HG03139 (cell line): ENCODE measurements at regions not wholly inside any gene's neighbourhood (a gene's known extent, or its start where the extent isn't known, plus 50 kb on each side); places are given as distances from the start of the nearest gene placed in this dataset.
A peak's percentile ranks its signal among the peaks of the same experiment; 100 is the strongest.

ENCODE experiments used
- ATAC-seq: cut with Tn5 transposase; IDR thresholded peaks from one replicate; pipeline ENCODE4 v1.9.1; 2021; ENCODE audit not compliant: unreplicated experiment

- ATAC-seq, result no peak
Measured at GRCh38 chr1:87949711-87950110, 621.0 kb downstream of the LMO4 start.

DNA sequence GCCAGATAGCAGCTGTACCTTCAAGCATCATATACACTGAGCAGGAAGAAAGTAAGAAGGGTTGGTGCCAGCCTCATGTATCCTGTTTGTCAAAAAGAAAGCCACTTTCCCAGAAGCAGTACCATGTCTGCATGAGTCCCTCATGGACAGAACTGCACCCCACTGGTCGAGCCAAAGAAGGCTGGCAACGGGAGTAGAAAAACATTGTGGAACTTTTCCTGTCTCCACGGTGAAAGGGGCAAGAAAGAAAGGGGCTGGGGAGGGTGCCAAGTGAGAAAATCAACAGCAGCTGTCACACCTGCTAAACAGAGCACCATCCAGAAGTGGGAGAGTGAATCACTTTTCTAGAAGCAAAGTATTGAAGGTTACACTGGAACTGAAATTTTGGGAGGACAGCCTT is 621.7 kb downstream of the LMO4 start:
- no peak for ATAC-seq

DNA sequence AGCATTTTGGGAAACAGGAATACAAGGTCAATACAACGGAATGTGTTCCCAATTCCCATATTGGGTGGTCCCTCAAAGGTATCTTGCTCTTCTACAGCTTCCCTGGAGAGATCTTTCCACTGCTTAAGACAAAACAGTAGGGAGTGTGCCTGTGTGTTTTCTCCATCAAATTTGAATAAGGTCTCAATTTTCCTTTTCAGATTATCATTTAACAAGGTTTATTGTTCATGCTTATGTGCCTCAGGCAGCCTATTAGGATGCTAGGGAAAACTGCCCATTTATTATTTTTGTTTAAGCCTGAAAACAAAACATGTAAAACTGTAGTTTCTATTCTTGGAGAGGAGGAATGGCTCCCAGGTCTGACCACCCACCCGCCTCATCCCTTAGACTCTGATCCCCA is 622.7 kb downstream of the LMO4 start:
- ATAC-seq, result no peak

GRCh38 chr1:87951852-87952251 is 623.2 kb downstream of the LMO4 start:
- ATAC-seq, result no peak

- ATAC-seq, result no peak
Measured at GRCh38 chr1:87953121-87953520, 624.4 kb downstream of the LMO4 start.

DNA sequence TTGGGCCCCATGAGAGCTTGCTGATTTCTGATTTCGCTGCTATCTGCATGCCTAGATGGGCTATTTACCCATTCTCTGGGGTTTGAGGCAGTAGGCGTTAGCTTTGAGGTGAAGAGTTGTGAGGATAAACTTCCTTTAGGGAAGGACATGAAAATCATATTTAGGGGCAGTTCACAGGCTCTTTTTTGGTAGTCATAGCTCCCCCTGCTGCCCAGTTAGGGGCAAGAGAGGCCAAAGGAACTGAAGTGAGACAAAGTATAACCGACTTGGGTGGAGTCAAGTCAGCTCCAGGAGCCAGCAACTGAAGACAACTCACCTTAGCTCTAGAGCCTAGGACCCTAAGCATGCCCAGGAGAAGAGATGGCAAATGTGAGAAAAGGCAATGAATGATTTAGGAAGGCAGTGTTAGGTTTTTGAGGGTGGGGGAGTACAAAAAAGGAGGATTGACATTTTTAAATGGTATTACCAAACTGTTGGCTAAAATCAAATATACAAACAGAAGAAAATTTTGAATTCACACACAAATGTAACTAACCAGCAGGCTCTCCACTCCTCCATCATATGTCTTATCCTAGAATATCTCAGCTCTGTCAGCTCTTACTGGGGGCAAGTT is 625.2 kb downstream of the LMO4 start:
- peak; percentile 81 for ATAC-seq

- ATAC-seq, result no peak
Measured at GRCh38 chr1:87955038-87955437, 626.4 kb downstream of the LMO4 start.

- ATAC-seq, result no peak
Measured at GRCh38 chr1:87956072-87956471, 627.4 kb downstream of the LMO4 start.

GRCh38 chr1:87956750-87957149 is 628.1 kb downstream of the LMO4 start:
- no peak for ATAC-seq

DNA sequence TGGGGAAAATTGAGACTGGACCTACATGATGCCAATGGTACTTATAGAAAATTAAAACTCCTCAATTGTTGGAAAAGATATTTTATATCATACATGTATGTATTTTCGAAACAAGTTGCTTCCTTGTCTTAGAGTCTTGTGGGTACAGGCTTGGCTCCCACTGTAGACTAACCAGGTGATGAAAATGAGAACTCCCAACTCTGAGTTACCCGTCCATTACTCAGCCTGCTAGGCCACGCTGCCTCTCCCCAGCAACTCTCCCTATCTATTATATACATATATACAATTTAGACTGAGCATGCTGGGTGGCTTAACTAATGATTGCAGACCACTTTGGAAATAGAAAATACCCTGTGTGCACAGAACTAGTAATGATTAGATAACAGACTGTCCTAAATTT is 628.7 kb downstream of the LMO4 start:
- ATAC-seq, result no peak

DNA sequence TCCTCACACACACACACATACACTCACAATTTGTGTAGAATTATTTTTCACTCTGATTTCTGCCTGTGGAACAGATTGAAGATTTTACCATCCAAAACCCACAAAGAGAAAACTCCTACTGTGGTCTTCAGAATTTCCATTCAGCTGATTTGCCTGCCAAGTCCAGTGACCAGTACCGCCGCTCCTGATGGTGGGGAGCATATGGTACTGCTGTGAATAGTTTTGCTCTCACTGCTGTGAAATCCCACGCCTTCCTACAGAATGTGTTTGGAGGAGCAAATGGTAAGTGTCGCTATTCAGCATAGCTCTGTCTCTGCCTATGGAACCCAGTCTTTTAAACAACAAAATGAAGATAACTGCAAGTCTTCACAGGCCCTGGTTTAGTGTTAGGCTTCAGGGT is 629.5 kb downstream of the LMO4 start:
- ATAC-seq, result no peak

DNA sequence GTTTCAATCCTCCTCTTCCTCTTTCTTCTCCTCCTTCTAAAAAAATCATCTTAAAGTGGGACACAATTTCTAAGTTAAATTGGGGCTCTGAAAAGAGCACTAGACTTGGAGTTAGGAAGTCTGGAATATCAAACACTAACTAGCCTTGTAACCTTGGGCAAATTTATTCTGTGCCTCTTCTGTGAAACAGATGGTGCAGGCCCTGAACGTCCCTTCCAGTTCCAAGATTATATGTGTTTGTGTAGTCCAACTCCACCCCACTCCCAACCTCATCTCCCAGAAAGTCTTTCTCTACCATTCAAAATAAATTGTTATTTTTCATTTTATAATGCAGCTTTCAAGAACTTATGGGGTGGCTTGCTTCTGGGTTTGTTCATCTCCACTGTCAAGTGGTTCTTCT is 630.0 kb downstream of the LMO4 start:
- no peak for ATAC-seq

DNA sequence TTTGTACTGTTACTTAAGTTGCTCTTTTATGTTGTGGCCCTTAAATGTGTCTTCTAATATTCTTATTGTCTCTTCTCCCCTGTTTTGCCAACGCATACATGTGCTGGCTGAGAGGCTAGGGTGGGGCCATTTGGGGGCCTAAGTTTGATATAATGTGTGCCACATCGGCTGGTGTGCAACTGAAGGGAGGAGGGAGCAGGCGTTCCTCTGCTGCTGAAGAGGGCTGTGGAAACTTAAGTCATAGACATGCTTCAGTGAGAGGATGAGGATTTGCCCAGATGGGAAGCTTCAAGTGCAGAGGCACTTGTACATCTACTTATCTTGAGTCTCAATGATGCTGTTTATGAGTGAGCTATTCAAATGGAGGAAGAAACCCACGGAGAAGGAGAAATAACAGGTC is 630.6 kb downstream of the LMO4 start:
- no peak for ATAC-seq

- no peak for ATAC-seq
Measured at GRCh38 chr1:87961992-87962391, 633.3 kb downstream of the LMO4 start.

DNA sequence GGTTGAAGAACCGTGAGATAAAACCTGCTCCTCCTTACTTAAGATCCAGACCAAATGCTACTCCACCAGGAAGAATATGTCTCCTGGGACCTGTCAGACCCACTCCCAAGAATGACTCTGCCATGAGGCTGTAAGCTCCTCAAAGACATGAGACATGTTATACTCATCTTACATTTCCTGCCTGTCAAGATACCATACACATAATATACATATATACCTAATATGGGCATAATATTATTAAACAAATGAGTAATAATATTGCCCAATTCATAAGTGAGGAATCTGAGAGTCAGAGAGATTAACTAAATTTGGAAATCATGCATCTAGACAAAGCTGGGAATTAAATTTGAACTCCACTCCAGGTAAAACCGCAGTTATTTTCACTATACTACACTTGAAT is 634.9 kb downstream of the LMO4 start:
- ATAC-seq, result no peak

- no peak for ATAC-seq
Measured at GRCh38 chr1:87965193-87965592, 636.5 kb downstream of the LMO4 start.

DNA sequence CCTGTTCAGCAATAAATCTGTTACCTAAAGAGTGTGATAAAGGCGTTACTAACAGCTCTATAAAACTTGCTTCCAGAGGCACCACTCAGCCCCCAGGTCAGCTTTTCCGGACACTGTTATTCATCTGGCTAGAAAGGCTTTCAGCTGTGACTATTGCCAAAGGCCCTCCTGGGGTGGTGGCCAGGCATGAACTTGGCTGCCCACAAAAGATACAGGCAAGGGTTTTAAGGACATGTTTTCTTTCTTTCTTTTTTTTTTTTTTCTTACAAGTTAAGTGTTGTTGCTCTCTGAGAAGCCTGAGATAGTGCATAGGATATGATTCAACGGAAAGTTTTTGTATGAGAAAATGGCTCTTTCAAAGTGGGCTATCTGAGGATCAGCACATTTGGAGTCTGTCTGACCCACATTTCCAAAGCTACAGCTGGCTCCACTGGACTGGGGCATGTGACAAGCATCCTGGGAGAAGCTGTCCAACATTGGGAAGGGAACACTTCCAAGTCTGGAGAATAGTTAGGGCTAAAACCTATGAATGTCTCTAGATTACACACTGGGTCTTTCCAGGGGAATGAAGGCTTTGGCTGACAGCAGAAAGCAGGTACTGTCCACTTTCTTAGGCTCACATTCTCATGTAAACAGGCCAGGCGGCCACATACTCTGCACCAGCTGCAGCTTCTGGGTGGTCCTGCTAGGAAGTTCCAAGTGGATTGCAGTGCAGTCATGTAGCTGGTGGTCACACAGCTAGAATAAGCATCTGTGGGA is 639.7 kb downstream of the LMO4 start:
- ATAC-seq, result no peak

GRCh38 chr1:87969040-87969439 is 640.4 kb downstream of the LMO4 start:
- ATAC-seq, result no peak

- ATAC-seq, result no peak
Measured at GRCh38 chr1:87972811-87973210, 644.1 kb downstream of the LMO4 start.

DNA sequence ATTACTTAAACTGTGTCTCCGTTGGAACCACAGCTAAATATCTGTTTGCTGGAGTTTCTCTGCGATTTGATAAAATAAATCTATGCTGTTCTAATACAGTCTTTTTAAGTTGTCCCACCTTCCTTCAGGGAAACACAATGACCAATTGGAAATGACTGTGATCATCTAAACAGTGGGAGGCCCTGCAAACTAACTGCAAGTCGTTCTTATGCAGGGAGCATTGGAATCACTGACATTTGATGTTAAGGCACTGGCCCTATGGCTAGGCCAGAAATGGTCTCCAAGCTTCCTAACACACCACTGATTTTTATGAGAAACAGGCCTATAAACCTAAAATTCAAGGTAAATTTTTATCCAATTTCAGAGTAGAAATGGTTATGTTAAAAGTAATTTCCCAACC is 645.2 kb downstream of the LMO4 start:
- no peak for ATAC-seq

- no peak for ATAC-seq
Measured at GRCh38 chr1:87976316-87976715, 647.6 kb downstream of the LMO4 start.

DNA sequence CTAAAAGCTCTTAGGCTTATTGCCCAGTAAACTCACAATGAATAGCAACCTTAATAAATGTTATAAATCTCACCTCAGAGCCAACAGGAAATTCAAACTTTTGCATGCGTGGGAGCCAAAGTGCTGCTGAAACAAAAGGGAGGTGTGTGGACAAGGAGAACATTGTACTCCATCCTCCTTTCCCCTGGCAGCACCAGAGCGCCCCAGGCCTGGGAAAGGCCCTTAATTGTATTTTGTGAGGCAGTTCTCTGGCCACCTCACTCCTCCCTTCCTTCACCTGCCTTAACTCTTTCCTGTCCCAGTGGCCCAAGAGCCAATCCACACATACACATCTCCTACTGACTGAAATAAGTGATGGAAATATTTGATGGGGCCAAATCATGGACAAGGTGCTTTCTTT is 648.5 kb downstream of the LMO4 start:
- no peak for ATAC-seq

DNA sequence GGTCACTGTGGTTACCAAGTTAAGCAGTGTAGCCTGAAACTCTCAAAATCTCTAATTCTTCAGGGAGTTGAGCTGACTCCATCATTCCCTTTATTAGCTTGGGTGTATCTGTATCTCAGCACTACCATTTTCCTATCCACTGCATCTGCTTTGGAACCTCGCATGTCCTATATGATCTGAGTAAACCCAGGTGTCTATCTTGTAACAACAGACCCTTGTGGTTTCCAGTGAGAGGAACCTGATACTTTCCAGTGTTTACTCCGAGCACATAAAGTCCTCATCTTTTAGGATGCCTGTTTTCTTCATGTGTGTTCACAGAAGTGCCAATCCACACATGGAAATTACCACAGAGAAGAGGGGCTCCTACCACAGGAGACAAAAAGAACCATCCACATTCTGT is 650.4 kb downstream of the LMO4 start:
- no peak for ATAC-seq
